DMS79 (cell line): ENCODE measurements at regions not wholly inside any gene's neighbourhood (a gene's known extent, or its start where the extent isn't known, plus 50 kb on each side); places are given as distances from the start of the nearest gene placed in this dataset.

Source experiments
- DNase-seq: peaks from one replicate; lab custom pipeline; 2025; lab: John Stamatoyannopoulos, UW

- DNase-seq: no peak
These were observed 139.1 kb upstream of the C14orf180 start for GRCh38 chr14:104440297-104440956.

GRCh38 chr14:104441275-104442106, 138.1 kb upstream of the C14orf180 start:
- DNase-seq: no peak

GRCh38 chr14:104442107-104442551, 137.4 kb upstream of the C14orf180 start:
- no peak for DNase-seq

GRCh38 chr14:104442631-104443390, 136.8 kb upstream of the C14orf180 start:
- no peak for DNase-seq

- no peak for DNase-seq
These were observed 136.0 kb upstream of the C14orf180 start for GRCh38 chr14:104443391-104444158.

GRCh38 chr14:104444159-104445030, 135.2 kb upstream of the C14orf180 start:
- DNase-seq: no peak

GRCh38 chr14:104445086-104445485, 134.5 kb upstream of the C14orf180 start:
- DNase-seq: no peak

GRCh38 chr14:104445832-104446381, 133.7 kb upstream of the C14orf180 start:
- DNase-seq: no peak

GRCh38 chr14:104446611-104447010, 133.0 kb upstream of the C14orf180 start:
- no peak for DNase-seq

GRCh38 chr14:104447750-104448149, 131.8 kb upstream of the C14orf180 start:
- no peak for DNase-seq

GRCh38 chr14:104448321-104448720, 131.2 kb upstream of the C14orf180 start:
- no peak for DNase-seq

- no peak for DNase-seq
These were observed 130.8 kb upstream of the C14orf180 start for GRCh38 chr14:104448721-104449120.

GRCh38 chr14:104450811-104451401, 128.7 kb upstream of the C14orf180 start:
- no peak for DNase-seq

- no peak for DNase-seq
These were observed 128.1 kb upstream of the C14orf180 start for GRCh38 chr14:104451474-104451873.

- DNase-seq: no peak
These were observed 120.7 kb upstream of the C14orf180 start for GRCh38 chr14:104458845-104459244.

GRCh38 chr14:104460791-104461651, 118.5 kb upstream of the C14orf180 start:
- no peak for DNase-seq

- peak; percentile 27 for DNase-seq
These were observed 117.7 kb upstream of the C14orf180 start for GRCh38 chr14:104461676-104462449.
